ENCODE measurements at regions not wholly inside any gene's neighbourhood (a gene's known extent, or its start where the extent isn't known, plus 50 kb on each side); places are given as distances from the start of the nearest gene placed in this dataset.

- in situ Hi-C loops (cut with MboI; ENCODE audit: low sequenced_read_pairs): no loop called here
These were observed 161.1 kb upstream of the ROBO1 start for GRCh38 chr3:79928687-79929408.

GRCh38 chr3:79926522-79926921, 158.7 kb upstream of the ROBO1 start:
- in situ Hi-C loops (cut with MboI; ENCODE audit: low sequenced_read_pairs): no loop called here

- in situ Hi-C loops (cut with MboI; ENCODE audit: low sequenced_read_pairs): no loop called here
These were observed 154.8 kb upstream of the ROBO1 start for GRCh38 chr3:79922633-79923032.

- in situ Hi-C loops (cut with MboI; ENCODE audit: low sequenced_read_pairs): no loop called here
These were observed 149.8 kb upstream of the ROBO1 start for GRCh38 chr3:79917561-79917960.

- in situ Hi-C loops (cut with MboI; ENCODE audit: low sequenced_read_pairs): no loop called here
These were observed 142.5 kb upstream of the ROBO1 start for GRCh38 chr3:79910337-79910736.

GRCh38 chr3:79906106-79906505, 138.3 kb upstream of the ROBO1 start:
- in situ Hi-C loops (cut with MboI; ENCODE audit: low sequenced_read_pairs): no loop called here

GRCh38 chr3:79902151-79902550, 134.4 kb upstream of the ROBO1 start:
- in situ Hi-C loops (cut with MboI; ENCODE audit: low sequenced_read_pairs): no loop called here

GRCh38 chr3:79898907-79899306, 131.1 kb upstream of the ROBO1 start:
- in situ Hi-C loops (cut with MboI; ENCODE audit: low sequenced_read_pairs): no loop called here

GRCh38 chr3:79896086-79896485, 128.3 kb upstream of the ROBO1 start:
- in situ Hi-C loops (cut with MboI; ENCODE audit: low sequenced_read_pairs): no loop called here

- in situ Hi-C loops (cut with MboI; ENCODE audit: low sequenced_read_pairs): no loop called here
These were observed 119.4 kb upstream of the ROBO1 start for GRCh38 chr3:79887213-79887612.

- in situ Hi-C loops (cut with MboI; ENCODE audit: low sequenced_read_pairs): no loop called here
These were observed 118.4 kb upstream of the ROBO1 start for GRCh38 chr3:79886204-79886603.

- in situ Hi-C loops (cut with MboI; ENCODE audit: low sequenced_read_pairs): no loop called here
These were observed 117.6 kb upstream of the ROBO1 start for GRCh38 chr3:79885407-79885806.

- in situ Hi-C loops (cut with MboI; ENCODE audit: low sequenced_read_pairs): no loop called here
These were observed 116.6 kb upstream of the ROBO1 start for GRCh38 chr3:79884354-79884753.

- in situ Hi-C loops (cut with MboI; ENCODE audit: low sequenced_read_pairs): no loop called here
These were observed 113.6 kb upstream of the ROBO1 start for GRCh38 chr3:79881431-79881830.

GRCh38 chr3:79878708-79879107, 110.9 kb upstream of the ROBO1 start:
- in situ Hi-C loops (cut with MboI; ENCODE audit: low sequenced_read_pairs): no loop called here

GRCh38 chr3:79874646-79875045, 106.8 kb upstream of the ROBO1 start:
- in situ Hi-C loops (cut with MboI; ENCODE audit: low sequenced_read_pairs): no loop called here

GRCh38 chr3:79872483-79872882, 104.7 kb upstream of the ROBO1 start:
- in situ Hi-C loops (cut with MboI; ENCODE audit: low sequenced_read_pairs): no loop called here

GRCh38 chr3:79871656-79872055, 103.9 kb upstream of the ROBO1 start:
- in situ Hi-C loops (cut with MboI; ENCODE audit: low sequenced_read_pairs): no loop called here

- in situ Hi-C loops (cut with MboI; ENCODE audit: low sequenced_read_pairs): no loop called here
These were observed 102.5 kb upstream of the ROBO1 start for GRCh38 chr3:79870313-79870620.

GRCh38 chr3:79869461-79870312, 101.9 kb upstream of the ROBO1 start:
- in situ Hi-C loops (cut with MboI; ENCODE audit: low sequenced_read_pairs): no loop called here

- in situ Hi-C loops (cut with MboI; ENCODE audit: low sequenced_read_pairs): no loop called here
These were observed 98.4 kb upstream of the ROBO1 start for GRCh38 chr3:79866162-79866561.

- in situ Hi-C loops (cut with MboI; ENCODE audit: low sequenced_read_pairs): no loop called here
These were observed 96.3 kb upstream of the ROBO1 start for GRCh38 chr3:79864077-79864476.
